ENCODE measurements at regions not wholly inside any gene's neighbourhood (a gene's known extent, or its start where the extent isn't known, plus 50 kb on each side); places are given as distances from the start of the nearest gene placed in this dataset.

DNA sequence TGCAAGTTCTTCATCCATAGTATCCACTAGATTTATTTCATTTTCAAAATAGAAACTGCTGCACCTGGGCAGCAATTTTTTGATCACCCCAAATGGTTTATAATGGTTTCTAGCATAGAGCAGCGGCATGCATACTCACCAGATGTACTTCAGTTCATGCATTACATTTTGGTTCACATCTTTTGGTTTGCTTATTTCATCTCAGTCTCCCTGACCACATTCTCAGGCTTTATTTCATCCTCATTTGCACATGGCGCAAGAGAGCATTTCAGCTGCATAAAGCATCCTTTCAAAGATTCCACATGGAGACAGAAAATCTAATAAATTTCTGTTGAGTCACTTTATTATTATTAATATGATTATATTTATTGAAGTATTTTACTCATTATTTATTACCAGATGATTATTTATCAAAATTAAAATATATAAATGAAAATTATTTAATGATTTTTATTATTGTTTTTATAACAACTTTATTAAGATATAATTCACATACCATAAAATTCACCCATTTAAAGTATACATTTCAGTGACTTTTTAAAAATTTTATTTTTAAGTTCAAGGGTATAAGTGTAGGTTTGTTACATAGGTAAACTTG lies 284.6 kb downstream of the TXNL1 start:
- Histone ChIP-seq H3K4me1 (ENCODE audit: control insufficient read depth, insufficient read depth, low read length) (no peaks in the 10 kb centered on the region), H3K27ac (ENCODE audit: extremely low read depth, low read depth, low read length) (no peak overlapping the region), H3K36me3 (ENCODE audit: control insufficient read depth in 2 of 2, insufficient read depth in 1 of 2, low read length in 2 of 2) (no peaks in the 10 kb centered on the region), H3K4me3 (ENCODE audit: low read depth, low read length) (no peak overlapping the region), H3K9me3 (ENCODE audit: control insufficient read depth, insufficient read depth, low read depth, low read length) (no peaks in the 10 kb centered on the region)
- ChIA-PET CTCF (interaction anchor here (0.7 kb wide), 1 partner anchor 1835 kb away, joined by 3 read pairs; no protein-coding TSS in a partner anchor), POLR2A (no interaction called here)
- TF ChIP-seq ZFP3 (tag by site-specific recombination; IDR thresholded peaks at IDR 0.05; ENCODE audit: low read depth) (no peak), MZF1 (tag by site-specific recombination; IDR thresholded peaks at IDR 0.05; ENCODE audit: borderline replicate concordance) (no peak), ZNF514 (tag by site-specific recombination; IDR thresholded peaks at IDR 0.05) (no peak), ZNF426 (tag by site-specific recombination; IDR thresholded peaks at IDR 0.05) (no peak), ZNF580 (tag by site-specific recombination; IDR thresholded peaks at IDR 0.05) (no peak), HIC1 (tag by site-specific recombination; IDR thresholded peaks at IDR 0.05) (no peak), SP3 (tag by site-specific recombination; IDR thresholded peaks at IDR 0.05) (no peak), ZNF169 (tag by site-specific recombination; IDR thresholded peaks at IDR 0.05) (no peak), ZNF692 (tag by site-specific recombination; IDR thresholded peaks at IDR 0.05) (no peak), ZNF280D (tag by site-specific recombination; IDR thresholded peaks at IDR 0.05) (no peak), ZNF624 (tag by site-specific recombination; IDR thresholded peaks at IDR 0.05) (no peak)
- TF ChIP-seq, protein P1, sequence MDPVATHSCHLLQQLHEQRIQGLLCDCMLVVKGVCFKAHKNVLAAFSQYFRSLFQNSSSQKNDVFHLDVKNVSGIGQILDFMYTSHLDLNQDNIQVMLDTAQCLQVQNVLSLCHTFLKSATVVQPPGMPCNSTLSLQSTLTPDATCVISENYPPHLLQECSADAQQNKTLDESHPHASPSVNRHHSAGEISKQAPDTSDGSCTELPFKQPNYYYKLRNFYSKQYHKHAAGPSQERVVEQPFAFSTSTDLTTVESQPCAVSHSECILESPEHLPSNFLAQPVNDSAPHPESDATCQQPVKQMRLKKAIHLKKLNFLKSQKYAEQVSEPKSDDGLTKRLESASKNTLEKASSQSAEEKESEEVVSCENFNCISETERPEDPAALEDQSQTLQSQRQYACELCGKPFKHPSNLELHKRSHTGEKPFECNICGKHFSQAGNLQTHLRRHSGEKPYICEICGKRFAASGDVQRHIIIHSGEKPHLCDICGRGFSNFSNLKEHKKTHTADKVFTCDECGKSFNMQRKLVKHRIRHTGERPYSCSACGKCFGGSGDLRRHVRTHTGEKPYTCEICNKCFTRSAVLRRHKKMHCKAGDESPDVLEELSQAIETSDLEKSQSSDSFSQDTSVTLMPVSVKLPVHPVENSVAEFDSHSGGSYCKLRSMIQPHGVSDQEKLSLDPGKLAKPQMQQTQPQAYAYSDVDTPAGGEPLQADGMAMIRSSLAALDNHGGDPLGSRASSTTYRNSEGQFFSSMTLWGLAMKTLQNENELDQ (tag by site-specific recombination; IDR thresholded peaks at IDR 0.05; ENCODE audit: low read depth): no peak
- TF ChIP-seq, protein P2, sequence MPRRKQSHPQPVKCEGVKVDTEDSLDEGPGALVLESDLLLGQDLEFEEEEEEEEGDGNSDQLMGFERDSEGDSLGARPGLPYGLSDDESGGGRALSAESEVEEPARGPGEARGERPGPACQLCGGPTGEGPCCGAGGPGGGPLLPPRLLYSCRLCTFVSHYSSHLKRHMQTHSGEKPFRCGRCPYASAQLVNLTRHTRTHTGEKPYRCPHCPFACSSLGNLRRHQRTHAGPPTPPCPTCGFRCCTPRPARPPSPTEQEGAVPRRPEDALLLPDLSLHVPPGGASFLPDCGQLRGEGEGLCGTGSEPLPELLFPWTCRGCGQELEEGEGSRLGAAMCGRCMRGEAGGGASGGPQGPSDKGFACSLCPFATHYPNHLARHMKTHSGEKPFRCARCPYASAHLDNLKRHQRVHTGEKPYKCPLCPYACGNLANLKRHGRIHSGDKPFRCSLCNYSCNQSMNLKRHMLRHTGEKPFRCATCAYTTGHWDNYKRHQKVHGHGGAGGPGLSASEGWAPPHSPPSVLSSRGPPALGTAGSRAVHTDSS (tag by site-specific recombination; IDR thresholded peaks at IDR 0.05): no peak
